ENCODE measurements at regions not wholly inside any gene's neighbourhood (a gene's known extent, or its start where the extent isn't known, plus 50 kb on each side); places are given as distances from the start of the nearest gene placed in this dataset.

GRCh38 chr6:133796235-133796634 lies 92.7 kb upstream of the TCF21 start:
- DNase-seq (ENCODE audit: low spot score) = no peak
- peak overlapping the region in 1 of 2 donors; percentile 62 for H3K27ac ChIP-seq
- no peak overlapping the region for H3K4me3 ChIP-seq
- TF ChIP-seq CTCF (IDR thresholded peaks at IDR 0.05) = no peak

- no peak overlapping the region for H3K4me3 ChIP-seq
- peak overlapping the region; percentile 19 to 63 for H3K27ac ChIP-seq
- no peak for TF ChIP-seq CTCF (IDR thresholded peaks at IDR 0.05)
- DNase-seq (ENCODE audit: low spot score) = no peak
Observed at GRCh38 chr6:133799043-133799442, 89.9 kb upstream of the TCF21 start.

GRCh38 chr6:133802861-133803260 lies 86.1 kb upstream of the TCF21 start:
- Histone ChIP-seq H3K27ac (no peak overlapping the region), H3K4me3 (no peak overlapping the region)
- TF ChIP-seq CTCF (IDR thresholded peaks at IDR 0.05) = no peak
- DNase-seq (ENCODE audit: low spot score) = no peak

- DNase-seq (ENCODE audit: low spot score) = no peak
- no peak overlapping the region for H3K4me3 ChIP-seq
- TF ChIP-seq CTCF (IDR thresholded peaks at IDR 0.05) = no peak
- no peak overlapping the region for H3K27ac ChIP-seq
Observed at GRCh38 chr6:133804265-133804664, 84.6 kb upstream of the TCF21 start.

GRCh38 chr6:133805876-133806275 lies 83.0 kb upstream of the TCF21 start:
- peak overlapping the region in 1 of 2 donors; percentile 12 for H3K27ac ChIP-seq
- no peak for DNase-seq (ENCODE audit: low spot score)
- H3K4me3 ChIP-seq = no peak overlapping the region
- TF ChIP-seq CTCF (IDR thresholded peaks at IDR 0.05) = no peak

- no peak for TF ChIP-seq CTCF (IDR thresholded peaks at IDR 0.05)
- no peak for DNase-seq (ENCODE audit: low spot score)
- Histone ChIP-seq H3K4me3 (no peak overlapping the region), H3K27ac (no peak overlapping the region)
Observed at GRCh38 chr6:133806382-133807140, 82.4 kb upstream of the TCF21 start.

- no peak overlapping the region for H3K27ac ChIP-seq
- no peak for DNase-seq (ENCODE audit: low spot score)
- no peak overlapping the region for H3K4me3 ChIP-seq
- TF ChIP-seq CTCF (IDR thresholded peaks at IDR 0.05) = no peak
Observed at GRCh38 chr6:133807501-133807900, 81.4 kb upstream of the TCF21 start.

Data from coronary artery (tissue), 2 donors.